Fibroblast of lung (primary cell): ENCODE measurements at regions not wholly inside any gene's neighbourhood (a gene's known extent, or its start where the extent isn't known, plus 50 kb on each side); places are given as distances from the start of the nearest gene placed in this dataset.

Experiments used
- CTCF ChIP-seq, 2 donors: IDR thresholded peaks in 1 of 2; conservative IDR thresholded peaks in 1 of 2; 1 replicate in 1 of 2; 2 replicates in 1 of 2; pipeline ENCODE4 v1.5.1; 2011 to 2012; ENCODE audit warnings: low read length in 2 of 2, control low read depth in 1 of 2, inconsistent platforms in 1 of 2, low read depth in 1 of 2, mild to moderate bottlenecking in 1 of 2
- EZH2 ChIP-seq: IDR thresholded peaks from 2 replicates; pipeline ENCODE4 v1.5.1; 2012; ENCODE audit warnings: low read length, control low read depth, mild to moderate bottlenecking; ENCODE audit errors: missing control alignments

- TF ChIP-seq CTCF (conservative IDR thresholded peaks at IDR 0.05 in 1 of 2, IDR thresholded peaks at IDR 0.05 in 1 of 2; ENCODE audit: low read depth in 1 of 2, low read length in 2 of 2) (no peak), EZH2 (no peak)
Measured at GRCh38 chr14:84856751-84857534, 673.0 kb upstream of the FLRT2 start.
